HG02571 (cell line): ENCODE measurements at regions not wholly inside any gene's neighbourhood (a gene's known extent, or its start where the extent isn't known, plus 50 kb on each side); places are given as distances from the start of the nearest gene placed in this dataset.

Source experiments
- ATAC-seq: cut with Tn5 transposase; IDR thresholded peaks from one replicate; pipeline ENCODE4 v1.9.1; 2021; ENCODE audit warnings: mild to moderate bottlenecking, moderate library complexity; ENCODE audit not compliant: unreplicated experiment

- peak; percentile 78 for ATAC-seq
Measured at GRCh38 chr18:51767293-51767692, 569.8 kb upstream of the MEX3C start.

DNA sequence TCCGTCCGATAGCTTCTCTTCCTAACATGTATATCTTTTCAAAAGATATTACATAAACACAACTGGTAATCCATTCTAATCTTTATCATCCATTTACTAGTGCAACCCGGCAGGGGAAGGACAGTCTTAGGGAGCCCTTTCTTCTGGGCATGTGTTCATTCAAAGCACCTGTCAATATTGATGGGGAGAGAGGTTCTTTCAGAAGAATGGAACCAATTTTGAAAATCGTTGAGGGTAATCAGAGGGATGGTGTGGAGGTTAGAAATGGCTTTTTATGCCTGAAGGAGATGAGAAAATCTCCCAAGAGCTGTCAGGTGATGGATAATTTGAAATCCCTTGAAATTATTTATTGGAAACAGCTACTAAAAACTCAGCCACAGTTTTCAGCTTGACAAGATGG lies 561.9 kb upstream of the DCC start:
- no peak for ATAC-seq

- no peak for ATAC-seq
Measured at GRCh38 chr18:51789871-51790270, 550.1 kb upstream of the DCC start.

- ATAC-seq = no peak
Measured at GRCh38 chr18:51801514-51801913, 538.5 kb upstream of the DCC start.

- no peak for ATAC-seq
Measured at GRCh38 chr18:51802569-51803428, 537.2 kb upstream of the DCC start.

DNA sequence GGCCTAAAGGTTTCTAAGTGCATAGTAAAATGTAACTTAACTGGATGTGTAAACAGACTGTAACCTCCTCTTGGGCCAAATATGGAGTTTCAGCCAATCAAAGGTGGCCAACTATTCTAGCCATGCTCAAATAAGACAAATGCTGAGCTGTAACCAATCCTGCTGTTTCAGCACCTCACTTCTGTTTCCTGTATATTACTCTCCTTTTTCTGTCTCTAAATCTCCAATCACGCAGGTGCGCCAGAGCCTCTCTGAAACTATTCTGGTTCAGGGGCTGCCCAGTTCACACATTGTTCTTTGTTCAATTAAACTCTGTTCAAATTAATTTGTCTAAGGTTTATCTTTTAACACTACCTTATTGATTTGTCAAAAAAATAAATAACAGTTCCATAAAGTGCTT lies 532.7 kb upstream of the DCC start:
- ATAC-seq = no peak

- ATAC-seq = no peak
Measured at GRCh38 chr18:51811883-51812282, 528.1 kb upstream of the DCC start.

DNA sequence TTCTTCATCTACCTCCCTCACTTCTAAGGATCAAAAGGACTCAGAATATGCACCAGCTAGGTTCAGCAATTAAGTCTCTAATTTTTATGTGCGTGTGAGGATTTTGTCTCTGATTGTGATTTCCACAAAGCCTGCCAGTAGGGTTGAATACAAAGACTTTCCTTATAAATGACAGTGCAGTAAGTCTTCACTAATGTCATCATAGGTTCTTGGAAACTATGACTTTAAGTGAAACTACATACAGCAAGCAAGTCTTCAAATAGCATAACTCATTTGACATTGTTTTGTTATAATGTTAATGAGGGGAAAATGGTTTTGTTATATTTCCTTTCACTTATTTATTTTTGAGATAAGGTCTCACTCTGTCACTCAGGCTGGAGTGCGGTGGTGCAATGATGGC lies 526.3 kb upstream of the DCC start:
- no peak for ATAC-seq

- ATAC-seq = no peak
Measured at GRCh38 chr18:51821610-51822009, 518.4 kb upstream of the DCC start.

- ATAC-seq = no peak
Measured at GRCh38 chr18:51824746-51825145, 515.3 kb upstream of the DCC start.

GRCh38 chr18:51833850-51834249 lies 506.1 kb upstream of the DCC start:
- no peak for ATAC-seq

- no peak for ATAC-seq
Measured at GRCh38 chr18:51848702-51849101, 491.3 kb upstream of the DCC start.

DNA sequence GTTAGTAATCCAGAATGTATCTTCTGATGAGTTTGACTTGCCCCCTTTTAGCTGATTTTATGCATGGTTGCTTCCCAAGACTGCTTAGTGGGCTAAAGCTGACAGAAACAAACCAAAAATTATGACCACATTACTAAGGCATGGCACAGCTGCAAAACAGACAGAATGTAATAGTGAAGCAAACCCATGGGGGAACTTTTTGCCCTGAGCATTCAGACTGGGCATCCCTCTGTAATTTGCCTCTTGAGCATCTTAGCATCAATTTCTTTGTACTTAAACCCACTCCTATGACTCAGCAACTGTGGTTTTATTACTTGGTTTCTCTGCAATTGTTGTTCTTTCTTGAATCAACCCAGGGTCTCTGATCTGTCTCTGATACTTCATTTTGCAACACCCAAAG lies 487.3 kb upstream of the DCC start:
- ATAC-seq = no peak

- ATAC-seq = no peak
Measured at GRCh38 chr18:51857989-51858388, 482.0 kb upstream of the DCC start.

DNA sequence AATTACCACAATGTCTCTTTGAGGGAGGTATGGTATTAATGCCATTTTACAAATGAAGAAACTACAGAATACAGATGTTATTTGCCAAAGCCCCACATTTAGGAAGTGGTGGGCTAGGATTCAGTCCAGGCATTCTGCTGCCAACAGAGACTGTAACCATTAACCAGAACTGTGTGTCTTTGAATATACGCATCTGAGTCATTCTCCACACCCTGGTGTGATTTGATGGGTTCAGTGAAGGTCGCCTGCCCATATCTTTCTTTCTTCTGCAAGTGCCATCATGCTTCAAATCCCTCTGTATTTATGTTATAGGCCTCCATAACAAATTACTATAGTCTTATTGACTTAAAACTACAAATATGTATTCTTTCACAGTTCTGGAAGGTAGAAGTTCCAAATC lies 479.0 kb upstream of the DCC start:
- ATAC-seq = no peak

GRCh38 chr18:51862051-51862715 lies 477.8 kb upstream of the DCC start:
- no peak for ATAC-seq

GRCh38 chr18:51864219-51864965 lies 475.6 kb upstream of the DCC start:
- no peak for ATAC-seq

DNA sequence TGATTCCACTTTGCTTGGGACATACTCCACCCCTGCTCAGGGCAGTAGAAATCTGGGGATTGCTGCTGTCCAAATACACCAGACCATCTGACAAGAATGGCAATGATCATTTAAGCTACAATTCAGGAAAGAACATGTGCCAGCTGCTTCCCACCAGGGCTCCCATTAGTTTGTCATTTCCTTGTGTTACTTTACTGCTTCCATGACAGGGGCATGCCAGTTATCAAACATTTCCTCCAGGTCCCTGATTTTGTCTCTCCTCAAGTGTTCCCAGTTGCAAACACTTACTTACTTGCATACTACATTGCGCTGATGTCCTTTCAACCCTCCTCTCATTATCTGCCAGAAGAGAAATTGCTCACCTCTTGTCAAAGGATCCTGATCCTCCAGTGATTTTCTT lies 474.5 kb upstream of the DCC start:
- ATAC-seq = no peak

GRCh38 chr18:51867767-51868166 lies 472.2 kb upstream of the DCC start:
- ATAC-seq = no peak

- no peak for ATAC-seq
Measured at GRCh38 chr18:51878724-51879123, 461.3 kb upstream of the DCC start.

GRCh38 chr18:51879329-51879728 lies 460.7 kb upstream of the DCC start:
- ATAC-seq = no peak

DNA sequence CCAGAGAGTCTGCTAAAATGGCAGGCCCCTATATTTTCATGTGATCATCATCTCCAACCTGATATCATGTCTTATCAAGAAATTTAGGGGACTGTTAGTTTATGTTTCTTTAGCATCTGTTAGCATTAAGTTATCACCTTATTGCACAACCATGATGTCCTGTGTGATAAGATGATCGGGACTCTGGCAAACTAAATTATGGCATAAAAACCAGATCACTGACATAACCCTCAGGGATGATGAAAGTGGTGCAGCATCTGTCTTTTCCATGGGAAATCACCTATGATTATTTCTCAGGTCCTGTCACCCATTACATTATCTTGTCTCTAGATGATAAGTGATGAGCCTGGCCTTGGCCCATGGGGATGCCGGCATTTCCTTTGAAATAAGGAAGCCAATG lies 458.6 kb upstream of the DCC start:
- no peak for ATAC-seq
